ENCODE measurements at regions not wholly inside any gene's neighbourhood (a gene's known extent, or its start where the extent isn't known, plus 50 kb on each side); places are given as distances from the start of the nearest gene placed in this dataset.

- Histone ChIP-seq H3K9me3 (ENCODE audit: control insufficient read depth, low read length) (no peaks in the 10 kb centered on the region), H3K27ac (ENCODE audit: low read depth in 1 of 2, low read length in 2 of 2) (no peak overlapping the region), H3K27me3 (ENCODE audit: control insufficient read depth in 1 of 2, insufficient read depth in 2 of 2, low read length in 1 of 2) (no peaks in the 10 kb centered on the region), H3K36me3 (ENCODE audit: control insufficient read depth in 1 of 2, insufficient read depth in 2 of 2, low read length in 1 of 2) (no peaks in the 10 kb centered on the region), H3K4me3 (ENCODE audit: low read length in 2 of 2) (no peak overlapping the region), H3K4me1 (ENCODE audit: control insufficient read depth in 1 of 2, insufficient read depth in 2 of 2, low read length in 2 of 2) (no peaks in the 10 kb centered on the region)
- intact Hi-C loops (cut with DNase I), result no loop called here
- DNase-seq (no peak), ATAC-seq (ENCODE audit: low FRiP score) (no peak)
- 94 to 95% methylated on average over 2 of the region's 2 CpGs for WGBS, 2 donors
Observed at GRCh38 chr9:10703139-10703538, 90.3 kb upstream of the PTPRD start.

GRCh38 chr9:10704720-10705119 is 91.9 kb upstream of the PTPRD start:
- Histone ChIP-seq H3K27me3 (ENCODE audit: control insufficient read depth in 1 of 2, insufficient read depth in 2 of 2, low read length in 1 of 2) (no peaks in the 10 kb centered on the region), H3K36me3 (ENCODE audit: control insufficient read depth in 1 of 2, insufficient read depth in 2 of 2, low read length in 1 of 2) (no peaks in the 10 kb centered on the region), H3K27ac (ENCODE audit: low read depth in 1 of 2, low read length in 2 of 2) (no peak overlapping the region), H3K9me3 (ENCODE audit: control insufficient read depth, low read length) (no peaks in the 10 kb centered on the region), H3K4me1 (ENCODE audit: control insufficient read depth in 1 of 2, insufficient read depth in 2 of 2, low read length in 2 of 2) (no peaks in the 10 kb centered on the region), H3K4me3 (ENCODE audit: low read length in 2 of 2) (no peak overlapping the region)
- ATAC-seq (ENCODE audit: low FRiP score) (no peak), DNase-seq (no peak)
- intact Hi-C loops (cut with DNase I), result no loop called here

GRCh38 chr9:10705383-10705782 is 92.6 kb upstream of the PTPRD start:
- Histone ChIP-seq H3K4me3 (ENCODE audit: low read length in 2 of 2) (no peak overlapping the region), H3K4me1 (ENCODE audit: control insufficient read depth in 1 of 2, insufficient read depth in 2 of 2, low read length in 2 of 2) (no peaks in the 10 kb centered on the region), H3K36me3 (ENCODE audit: control insufficient read depth in 1 of 2, insufficient read depth in 2 of 2, low read length in 1 of 2) (no peaks in the 10 kb centered on the region), H3K27ac (ENCODE audit: low read depth in 1 of 2, low read length in 2 of 2) (no peak overlapping the region), H3K9me3 (ENCODE audit: control insufficient read depth, low read length) (no peaks in the 10 kb centered on the region), H3K27me3 (ENCODE audit: control insufficient read depth in 1 of 2, insufficient read depth in 2 of 2, low read length in 1 of 2) (no peaks in the 10 kb centered on the region)
- WGBS, 2 donors, result 11 to 16% methylated on average over 1 of the region's 1 CpG
- intact Hi-C loops (cut with DNase I), result no loop called here
- DNase-seq (no peak), ATAC-seq (ENCODE audit: low FRiP score) (no peak)

- intact Hi-C loops (cut with DNase I), result no loop called here
- H3K27me3 ChIP-seq (ENCODE audit: control insufficient read depth in 1 of 2, insufficient read depth in 2 of 2, low read length in 1 of 2), result no peaks in the 10 kb centered on the region
- H3K4me1 ChIP-seq (ENCODE audit: control insufficient read depth in 1 of 2, insufficient read depth in 2 of 2, low read length in 2 of 2), result no peaks in the 10 kb centered on the region
- no peak overlapping the region for H3K27ac ChIP-seq (ENCODE audit: low read depth in 1 of 2, low read length in 2 of 2)
- no peak for ATAC-seq (ENCODE audit: low FRiP score)
- H3K36me3 ChIP-seq (ENCODE audit: control insufficient read depth in 1 of 2, insufficient read depth in 2 of 2, low read length in 1 of 2), result no peaks in the 10 kb centered on the region
- H3K9me3 ChIP-seq (ENCODE audit: control insufficient read depth, low read length), result no peaks in the 10 kb centered on the region
- no peak for DNase-seq
- 71 to 78% methylated on average over 3 of the region's 3 CpGs for WGBS, 2 donors
- H3K4me3 ChIP-seq (ENCODE audit: low read length in 2 of 2), result no peak overlapping the region
Observed at GRCh38 chr9:10706788-10707187, 94.0 kb upstream of the PTPRD start.

GRCh38 chr9:10721301-10721700 is 108.5 kb upstream of the PTPRD start:
- ATAC-seq (ENCODE audit: low FRiP score) (no peak), DNase-seq (no peak)
- H3K27me3 ChIP-seq (ENCODE audit: control insufficient read depth in 1 of 2, insufficient read depth in 2 of 2, low read length in 1 of 2), result no peaks in the 10 kb centered on the region
- H3K4me3 ChIP-seq (ENCODE audit: low read length in 2 of 2), result no peak overlapping the region
- no peaks in the 10 kb centered on the region for H3K9me3 ChIP-seq (ENCODE audit: control insufficient read depth, low read length)
- H3K4me1 ChIP-seq (ENCODE audit: control insufficient read depth in 1 of 2, insufficient read depth in 2 of 2, low read length in 2 of 2), result no peaks in the 10 kb centered on the region
- intact Hi-C loops (cut with DNase I), result no loop called here
- no peaks in the 10 kb centered on the region for H3K36me3 ChIP-seq (ENCODE audit: control insufficient read depth in 1 of 2, insufficient read depth in 2 of 2, low read length in 1 of 2)
- no peak overlapping the region for H3K27ac ChIP-seq (ENCODE audit: low read depth in 1 of 2, low read length in 2 of 2)

- ATAC-seq (ENCODE audit: low FRiP score), result no peak
- Histone ChIP-seq H3K9me3 (ENCODE audit: control insufficient read depth, low read length) (no peaks in the 10 kb centered on the region), H3K4me1 (ENCODE audit: control insufficient read depth in 1 of 2, insufficient read depth in 2 of 2, low read length in 2 of 2) (no peaks in the 10 kb centered on the region), H3K27ac (ENCODE audit: low read depth in 1 of 2, low read length in 2 of 2) (no peak overlapping the region), H3K36me3 (ENCODE audit: control insufficient read depth in 1 of 2, insufficient read depth in 2 of 2, low read length in 1 of 2) (no peaks in the 10 kb centered on the region), H3K4me3 (ENCODE audit: low read length in 2 of 2) (no peak overlapping the region), H3K27me3 (ENCODE audit: control insufficient read depth in 1 of 2, insufficient read depth in 2 of 2, low read length in 1 of 2) (no peaks in the 10 kb centered on the region)
- no peak for DNase-seq
- intact Hi-C loops (cut with DNase I), result no loop called here
Observed at GRCh38 chr9:10729213-10729612, 116.4 kb upstream of the PTPRD start.

- intact Hi-C loops (cut with DNase I), result no loop called here
- no peaks in the 10 kb centered on the region for H3K9me3 ChIP-seq (ENCODE audit: control insufficient read depth, low read length)
- DNase-seq, result no peak
- no peaks in the 10 kb centered on the region for H3K27me3 ChIP-seq (ENCODE audit: control insufficient read depth in 1 of 2, insufficient read depth in 2 of 2, low read length in 1 of 2)
- ATAC-seq (ENCODE audit: low FRiP score), result no peak
- H3K27ac ChIP-seq (ENCODE audit: low read depth in 1 of 2, low read length in 2 of 2), result no peak overlapping the region
- 63 to 70% methylated on average over 2 of the region's 2 CpGs for WGBS, 2 donors
- H3K4me3 ChIP-seq (ENCODE audit: low read length in 2 of 2), result no peak overlapping the region
- no peaks in the 10 kb centered on the region for H3K4me1 ChIP-seq (ENCODE audit: control insufficient read depth in 1 of 2, insufficient read depth in 2 of 2, low read length in 2 of 2)
- no peaks in the 10 kb centered on the region for H3K36me3 ChIP-seq (ENCODE audit: control insufficient read depth in 1 of 2, insufficient read depth in 2 of 2, low read length in 1 of 2)
Observed at GRCh38 chr9:10744669-10745068, 131.9 kb upstream of the PTPRD start.

- Histone ChIP-seq H3K27ac (ENCODE audit: low read depth in 1 of 2, low read length in 2 of 2) (no peak overlapping the region), H3K36me3 (ENCODE audit: control insufficient read depth in 1 of 2, insufficient read depth in 2 of 2, low read length in 1 of 2) (no peaks in the 10 kb centered on the region), H3K4me3 (ENCODE audit: low read length in 2 of 2) (no peak overlapping the region), H3K4me1 (ENCODE audit: control insufficient read depth in 1 of 2, insufficient read depth in 2 of 2, low read length in 2 of 2) (no peaks in the 10 kb centered on the region), H3K27me3 (ENCODE audit: control insufficient read depth in 1 of 2, insufficient read depth in 2 of 2, low read length in 1 of 2) (no peaks in the 10 kb centered on the region), H3K9me3 (ENCODE audit: control insufficient read depth, low read length) (no peaks in the 10 kb centered on the region)
- intact Hi-C loops (cut with DNase I), result no loop called here
- DNase-seq (no peak), ATAC-seq (ENCODE audit: low FRiP score) (no peak)
- WGBS, 2 donors, result 42 to 50% methylated on average over 2 of the region's 2 CpGs
Observed at GRCh38 chr9:10753474-10753873, 140.7 kb upstream of the PTPRD start.

GRCh38 chr9:10764481-10764880 is 151.7 kb upstream of the PTPRD start:
- no peak overlapping the region for H3K4me3 ChIP-seq (ENCODE audit: low read length in 2 of 2)
- DNase-seq (no peak), ATAC-seq (ENCODE audit: low FRiP score) (no peak)
- WGBS, 2 donors, result 40 to 41% methylated on average over 3 of the region's 3 CpGs
- no peak overlapping the region for H3K27ac ChIP-seq (ENCODE audit: low read depth in 1 of 2, low read length in 2 of 2)
- H3K4me1 ChIP-seq (ENCODE audit: control insufficient read depth in 1 of 2, insufficient read depth in 2 of 2, low read length in 2 of 2), result no peaks in the 10 kb centered on the region
- intact Hi-C loops (cut with DNase I), result no loop called here
- no peaks in the 10 kb centered on the region for H3K27me3 ChIP-seq (ENCODE audit: control insufficient read depth in 1 of 2, insufficient read depth in 2 of 2, low read length in 1 of 2)
- no peaks in the 10 kb centered on the region for H3K9me3 ChIP-seq (ENCODE audit: control insufficient read depth, low read length)
- H3K36me3 ChIP-seq (ENCODE audit: control insufficient read depth in 1 of 2, insufficient read depth in 2 of 2, low read length in 1 of 2), result no peaks in the 10 kb centered on the region

- intact Hi-C loops (cut with DNase I), result no loop called here
- 78 to 82% methylated on average over 4 of the region's 4 CpGs for WGBS, 2 donors
- Histone ChIP-seq H3K9me3 (ENCODE audit: control insufficient read depth, low read length) (no peaks in the 10 kb centered on the region), H3K27me3 (ENCODE audit: control insufficient read depth in 1 of 2, insufficient read depth in 2 of 2, low read length in 1 of 2) (no peaks in the 10 kb centered on the region), H3K4me1 (ENCODE audit: control insufficient read depth in 1 of 2, insufficient read depth in 2 of 2, low read length in 2 of 2) (no peaks in the 10 kb centered on the region), H3K27ac (ENCODE audit: low read depth in 1 of 2, low read length in 2 of 2) (no peak overlapping the region), H3K36me3 (ENCODE audit: control insufficient read depth in 1 of 2, insufficient read depth in 2 of 2, low read length in 1 of 2) (no peaks in the 10 kb centered on the region), H3K4me3 (ENCODE audit: low read length in 2 of 2) (no peak overlapping the region)
- ATAC-seq (ENCODE audit: low FRiP score) (no peak), DNase-seq (no peak)
Observed at GRCh38 chr9:10773136-10773535, 160.3 kb upstream of the PTPRD start.
